ENCODE measurements at regions not wholly inside any gene's neighbourhood (a gene's known extent, or its start where the extent isn't known, plus 50 kb on each side); places are given as distances from the start of the nearest gene placed in this dataset.

GRCh38 chr2:157991932-157992331 is 109.7 kb upstream of the UPP2 start:
- Histone ChIP-seq H3K27ac (ENCODE audit: low read depth, low read length) (no peak overlapping the region), H3K4me2 (ENCODE audit: low read length) (no peak overlapping the region), H4K20me1 (ENCODE audit: insufficient read depth) (no peaks in the 10 kb centered on the region), H3K4me3 (replicated peaks in 1 of 2; ENCODE audit: low read depth in 1 of 2, low read length in 2 of 2) (no peak overlapping the region), H3K27me3 (ENCODE audit: insufficient read depth, low read length) (no peaks in the 10 kb centered on the region), H3K9me3 (ENCODE audit: control insufficient read depth in 1 of 2, insufficient read depth in 1 of 2, low read depth in 1 of 2, low read length in 2 of 2) (no peaks in the 10 kb centered on the region), H3K36me3 (ENCODE audit: control insufficient read depth in 1 of 2, insufficient read depth in 2 of 2, low read length in 2 of 2) (no peaks in the 10 kb centered on the region), H3K9me2 (ENCODE audit: insufficient read depth) (no peaks in the 10 kb centered on the region), H2AFZ (ENCODE audit: low read depth, low read length, poor library complexity, severe bottlenecking) (no peak overlapping the region), H3K9ac (ENCODE audit: low read length) (no peak overlapping the region), H3K79me2 (ENCODE audit: insufficient read depth, low read length) (no peaks in the 10 kb centered on the region), H3K4me1 (ENCODE audit: control insufficient read depth in 1 of 2, insufficient read depth in 2 of 2, low read length in 2 of 2) (no peaks in the 10 kb centered on the region)
- ChIA-PET POLR2A (no interaction called here), RAD21 (ENCODE audit: low non-redundant PET in 1 of 2, low total read pairs in 2 of 2, uncharacterized antibody in 2 of 2, unreplicated experiment in 2 of 2) (no interaction called here), CTCF (no interaction called here)
- intact Hi-C loops (cut with micrococcal nuclease), result no loop called here
- no TSS peak for BruUV-seq (replicated peaks)
- ATAC-seq, result no peak
- no peak for DNase-seq (ENCODE audit: low read depth, low spot score)
- TF ChIP-seq YY1 (IDR thresholded peaks at IDR 0.05; ENCODE audit: extremely low read depth, insufficient replicate concordance, low read depth, low read length) (no peak), EZH2 (IDR thresholded peaks at IDR 0.05) (no peak), RAD21 (IDR thresholded peaks at IDR 0.05; ENCODE audit: low read depth) (no peak), POLR2AphosphoS5 (IDR thresholded peaks at IDR 0.05; ENCODE audit: low read depth, low read length) (no peak), SP1 (IDR thresholded peaks at IDR 0.05; ENCODE audit: low read depth) (no peak), JUND (IDR thresholded peaks at IDR 0.05) (no peak), ZNF274 (IDR thresholded peaks at IDR 0.05; ENCODE audit: low read depth, low read length) (no peak), POLR2A (IDR thresholded peaks at IDR 0.05; ENCODE audit: borderline replicate concordance, extremely low read depth, insufficient read depth, insufficient read length) (no peak), TCF7L2 (IDR thresholded peaks at IDR 0.05; ENCODE audit: borderline replicate concordance, extremely low read depth, insufficient read depth, insufficient read length) (no peak), FOSL1 (IDR thresholded peaks at IDR 0.05; ENCODE audit: low read depth) (no peak), EZH2phosphoT487 (IDR thresholded peaks at IDR 0.05; ENCODE audit: borderline replicate concordance) (no peak), CBX3 (IDR thresholded peaks at IDR 0.05; ENCODE audit: low read depth) (no peak), CEBPB (IDR thresholded peaks at IDR 0.05; ENCODE audit: low read depth) (no peak), MAX (IDR thresholded peaks at IDR 0.05) (no peak), ELF1 (IDR thresholded peaks at IDR 0.05; ENCODE audit: borderline replicate concordance, low read depth) (no peak), SRF (IDR thresholded peaks at IDR 0.05; ENCODE audit: low read depth) (no peak)
- TF ChIP-seq, protein P1, sequence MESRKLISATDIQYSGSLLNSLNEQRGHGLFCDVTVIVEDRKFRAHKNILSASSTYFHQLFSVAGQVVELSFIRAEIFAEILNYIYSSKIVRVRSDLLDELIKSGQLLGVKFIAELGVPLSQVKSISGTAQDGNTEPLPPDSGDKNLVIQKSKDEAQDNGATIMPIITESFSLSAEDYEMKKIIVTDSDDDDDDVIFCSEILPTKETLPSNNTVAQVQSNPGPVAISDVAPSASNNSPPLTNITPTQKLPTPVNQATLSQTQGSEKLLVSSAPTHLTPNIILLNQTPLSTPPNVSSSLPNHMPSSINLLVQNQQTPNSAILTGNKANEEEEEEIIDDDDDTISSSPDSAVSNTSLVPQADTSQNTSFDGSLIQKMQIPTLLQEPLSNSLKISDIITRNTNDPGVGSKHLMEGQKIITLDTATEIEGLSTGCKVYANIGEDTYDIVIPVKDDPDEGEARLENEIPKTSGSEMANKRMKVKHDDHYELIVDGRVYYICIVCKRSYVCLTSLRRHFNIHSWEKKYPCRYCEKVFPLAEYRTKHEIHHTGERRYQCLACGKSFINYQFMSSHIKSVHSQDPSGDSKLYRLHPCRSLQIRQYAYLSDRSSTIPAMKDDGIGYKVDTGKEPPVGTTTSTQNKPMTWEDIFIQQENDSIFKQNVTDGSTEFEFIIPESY (IDR thresholded peaks at IDR 0.05; ENCODE audit: extremely low read depth, insufficient replicate concordance, low read length), result no peak
- TF ChIP-seq, protein P2, sequence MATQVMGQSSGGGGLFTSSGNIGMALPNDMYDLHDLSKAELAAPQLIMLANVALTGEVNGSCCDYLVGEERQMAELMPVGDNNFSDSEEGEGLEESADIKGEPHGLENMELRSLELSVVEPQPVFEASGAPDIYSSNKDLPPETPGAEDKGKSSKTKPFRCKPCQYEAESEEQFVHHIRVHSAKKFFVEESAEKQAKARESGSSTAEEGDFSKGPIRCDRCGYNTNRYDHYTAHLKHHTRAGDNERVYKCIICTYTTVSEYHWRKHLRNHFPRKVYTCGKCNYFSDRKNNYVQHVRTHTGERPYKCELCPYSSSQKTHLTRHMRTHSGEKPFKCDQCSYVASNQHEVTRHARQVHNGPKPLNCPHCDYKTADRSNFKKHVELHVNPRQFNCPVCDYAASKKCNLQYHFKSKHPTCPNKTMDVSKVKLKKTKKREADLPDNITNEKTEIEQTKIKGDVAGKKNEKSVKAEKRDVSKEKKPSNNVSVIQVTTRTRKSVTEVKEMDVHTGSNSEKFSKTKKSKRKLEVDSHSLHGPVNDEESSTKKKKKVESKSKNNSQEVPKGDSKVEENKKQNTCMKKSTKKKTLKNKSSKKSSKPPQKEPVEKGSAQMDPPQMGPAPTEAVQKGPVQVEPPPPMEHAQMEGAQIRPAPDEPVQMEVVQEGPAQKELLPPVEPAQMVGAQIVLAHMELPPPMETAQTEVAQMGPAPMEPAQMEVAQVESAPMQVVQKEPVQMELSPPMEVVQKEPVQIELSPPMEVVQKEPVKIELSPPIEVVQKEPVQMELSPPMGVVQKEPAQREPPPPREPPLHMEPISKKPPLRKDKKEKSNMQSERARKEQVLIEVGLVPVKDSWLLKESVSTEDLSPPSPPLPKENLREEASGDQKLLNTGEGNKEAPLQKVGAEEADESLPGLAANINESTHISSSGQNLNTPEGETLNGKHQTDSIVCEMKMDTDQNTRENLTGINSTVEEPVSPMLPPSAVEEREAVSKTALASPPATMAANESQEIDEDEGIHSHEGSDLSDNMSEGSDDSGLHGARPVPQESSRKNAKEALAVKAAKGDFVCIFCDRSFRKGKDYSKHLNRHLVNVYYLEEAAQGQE (IDR thresholded peaks at IDR 0.05; ENCODE audit: low read depth), result no peak
- TF ChIP-seq, protein P3, sequence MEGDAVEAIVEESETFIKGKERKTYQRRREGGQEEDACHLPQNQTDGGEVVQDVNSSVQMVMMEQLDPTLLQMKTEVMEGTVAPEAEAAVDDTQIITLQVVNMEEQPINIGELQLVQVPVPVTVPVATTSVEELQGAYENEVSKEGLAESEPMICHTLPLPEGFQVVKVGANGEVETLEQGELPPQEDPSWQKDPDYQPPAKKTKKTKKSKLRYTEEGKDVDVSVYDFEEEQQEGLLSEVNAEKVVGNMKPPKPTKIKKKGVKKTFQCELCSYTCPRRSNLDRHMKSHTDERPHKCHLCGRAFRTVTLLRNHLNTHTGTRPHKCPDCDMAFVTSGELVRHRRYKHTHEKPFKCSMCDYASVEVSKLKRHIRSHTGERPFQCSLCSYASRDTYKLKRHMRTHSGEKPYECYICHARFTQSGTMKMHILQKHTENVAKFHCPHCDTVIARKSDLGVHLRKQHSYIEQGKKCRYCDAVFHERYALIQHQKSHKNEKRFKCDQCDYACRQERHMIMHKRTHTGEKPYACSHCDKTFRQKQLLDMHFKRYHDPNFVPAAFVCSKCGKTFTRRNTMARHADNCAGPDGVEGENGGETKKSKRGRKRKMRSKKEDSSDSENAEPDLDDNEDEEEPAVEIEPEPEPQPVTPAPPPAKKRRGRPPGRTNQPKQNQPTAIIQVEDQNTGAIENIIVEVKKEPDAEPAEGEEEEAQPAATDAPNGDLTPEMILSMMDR (IDR thresholded peaks at IDR 0.05 in 2 of 3, conservative IDR thresholded peaks at IDR 0.05 in 1 of 3; ENCODE audit: borderline replicate concordance in 1 of 3, insufficient read depth in 1 of 3, low read depth in 2 of 3, low read length in 2 of 3), result no peak
